ENCODE measurements at regions not wholly inside any gene's neighbourhood (a gene's known extent, or its start where the extent isn't known, plus 50 kb on each side); places are given as distances from the start of the nearest gene placed in this dataset.

- DNase-seq: peak; percentile 62
Measured at GRCh38 chr6:30396833-30397479, 52.0 kb downstream of the RPP21 start.

- DNase-seq: no peak
Measured at GRCh38 chr6:30397697-30398096, 52.7 kb downstream of the RPP21 start.

GRCh38 chr6:30399390-30400058, 54.6 kb downstream of the RPP21 start:
- no peak for DNase-seq

- DNase-seq: no peak
Measured at GRCh38 chr6:30405934-30406333, 61.0 kb downstream of the RPP21 start.

GRCh38 chr6:30409184-30409583, 64.2 kb downstream of the RPP21 start:
- DNase-seq: no peak

GRCh38 chr6:30411515-30412207, 66.7 kb downstream of the RPP21 start:
- peak; percentile 25 for DNase-seq

GRCh38 chr6:30418448-30418847, 70.9 kb upstream of the HLA-E start:
- no peak for DNase-seq

GRCh38 chr6:30424549-30424948, 64.8 kb upstream of the HLA-E start:
- no peak for DNase-seq
